ENCODE measurements at regions not wholly inside any gene's neighbourhood (a gene's known extent, or its start where the extent isn't known, plus 50 kb on each side); places are given as distances from the start of the nearest gene placed in this dataset.

- TF ChIP-seq CTCF (IDR thresholded peaks at IDR 0.05) (no peak), EP300 (IDR thresholded peaks at IDR 0.05) (no peak), POLR2A (IDR thresholded peaks at IDR 0.05) (no peak), POLR2AphosphoS5 (IDR thresholded peaks at IDR 0.05) (no peak)
Observed at GRCh38 chr2:167492486-167492885, 604.2 kb downstream of the XIRP2 start.
